ENCODE measurements at regions not wholly inside any gene's neighbourhood (a gene's known extent, or its start where the extent isn't known, plus 50 kb on each side); places are given as distances from the start of the nearest gene placed in this dataset.

DNA sequence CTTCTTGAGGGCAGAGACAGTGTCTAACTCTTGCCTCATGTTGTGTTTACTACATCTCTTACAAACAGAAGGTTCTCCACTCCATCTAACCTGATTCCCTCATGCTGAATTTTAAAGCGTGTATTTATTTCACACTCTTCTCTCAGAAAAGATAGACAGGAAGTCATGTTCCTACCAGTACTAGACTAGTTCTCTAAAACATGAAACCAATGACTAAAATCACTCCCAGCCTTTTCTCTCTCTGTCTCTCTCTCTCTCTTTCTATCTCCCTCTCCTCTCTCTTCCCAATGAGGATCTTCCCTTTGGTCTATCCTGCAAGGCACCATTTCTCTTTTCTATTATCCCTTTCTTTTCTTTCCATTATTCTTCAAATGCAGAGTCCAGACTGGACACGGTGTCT, 391.9 kb upstream of the CADM1 start:
- TF ChIP-seq, protein P1, sequence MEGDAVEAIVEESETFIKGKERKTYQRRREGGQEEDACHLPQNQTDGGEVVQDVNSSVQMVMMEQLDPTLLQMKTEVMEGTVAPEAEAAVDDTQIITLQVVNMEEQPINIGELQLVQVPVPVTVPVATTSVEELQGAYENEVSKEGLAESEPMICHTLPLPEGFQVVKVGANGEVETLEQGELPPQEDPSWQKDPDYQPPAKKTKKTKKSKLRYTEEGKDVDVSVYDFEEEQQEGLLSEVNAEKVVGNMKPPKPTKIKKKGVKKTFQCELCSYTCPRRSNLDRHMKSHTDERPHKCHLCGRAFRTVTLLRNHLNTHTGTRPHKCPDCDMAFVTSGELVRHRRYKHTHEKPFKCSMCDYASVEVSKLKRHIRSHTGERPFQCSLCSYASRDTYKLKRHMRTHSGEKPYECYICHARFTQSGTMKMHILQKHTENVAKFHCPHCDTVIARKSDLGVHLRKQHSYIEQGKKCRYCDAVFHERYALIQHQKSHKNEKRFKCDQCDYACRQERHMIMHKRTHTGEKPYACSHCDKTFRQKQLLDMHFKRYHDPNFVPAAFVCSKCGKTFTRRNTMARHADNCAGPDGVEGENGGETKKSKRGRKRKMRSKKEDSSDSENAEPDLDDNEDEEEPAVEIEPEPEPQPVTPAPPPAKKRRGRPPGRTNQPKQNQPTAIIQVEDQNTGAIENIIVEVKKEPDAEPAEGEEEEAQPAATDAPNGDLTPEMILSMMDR (IDR thresholded peaks at IDR 0.05 in 4 of 5, conservative IDR thresholded peaks at IDR 0.05 in 1 of 5): no peak
- no peak for TF ChIP-seq POLR2A (IDR thresholded peaks at IDR 0.05)

Data from gastrocnemius medialis (tissue), 4 donors.